Uterus (tissue), 3 donors: ENCODE measurements at regions not wholly inside any gene's neighbourhood (a gene's known extent, or its start where the extent isn't known, plus 50 kb on each side); places are given as distances from the start of the nearest gene placed in this dataset.

Experiments used
- DNase-seq, 2 donors: peaks; one replicate each; pipeline ENCODE4 v3.0.0-alpha.2; 2019 to 2020
- H3K27ac ChIP-seq, 2 donors: fragments of 200-600 bp; sonication (generic); 1 replicate in 1 of 2; 2 replicates in 1 of 2; pipeline ENCODE4 v1.5.1; 2016 to 2018
- H3K27me3 ChIP-seq, 2 donors: fragments of 200-600 bp; sonication (generic); one replicate each; pipeline ENCODE4 v1.5.1; 2018 to 2019; ENCODE audit warnings: control low read depth in 1 of 2
- H3K36me3 ChIP-seq, 2 donors: fragments of 200-600 bp; sonication (generic); one replicate each; pipeline ENCODE4 v1.5.1; 2019; ENCODE audit warnings: control low read depth in 1 of 2
- H3K4me1 ChIP-seq, 2 donors: fragments of 200-600 bp; sonication (generic); one replicate each; pipeline ENCODE4 v1.5.1; 2018 to 2019; ENCODE audit warnings: control low read depth in 1 of 2
- H3K4me3 ChIP-seq, 2 donors: fragments of 200-600 bp; sonication (generic); 1 replicate in 1 of 2; 2 replicates in 1 of 2; pipeline ENCODE4 v1.5.1; 2018 to 2019; ENCODE audit warnings: mild to moderate bottlenecking in 1 of 2
- H3K9me3 ChIP-seq, 2 donors: fragments of 200-600 bp; sonication (generic); one replicate each; pipeline ENCODE4 v1.5.1; 2019; ENCODE audit warnings: control low read depth in 1 of 2
- CTCF ChIP-seq, 4 experiments: fragments of 200-600 bp in 2 of 4; fragments of 450-650 bp in 2 of 4; sonication (generic) in 2 of 4; IDR thresholded peaks; one replicate each; pipeline ENCODE4 v1.5.1; 2016 to 2019; ENCODE audit warnings: antibody characterized with exemption in 4 of 4, mild to moderate bottlenecking in 2 of 4, moderate library complexity in 1 of 4
- POLR2A ChIP-seq, 2 donors: fragments of 450-650 bp; IDR thresholded peaks; one replicate each; pipeline ENCODE4 v1.6.1; 2016; ENCODE audit warnings: antibody characterized with exemption in 2 of 2, mild to moderate bottlenecking in 1 of 2, moderate library complexity in 1 of 2
- intact Hi-C: fragments of 100-400 bp; cut with DNase I; formaldehyde crosslinking; loops from one replicate; pipeline ENCODE4 v1.15.1; 2023; ENCODE audit warnings: low total_unique reads
- donor health status: DM: yes; HTN: yes; CAD: no.

- Histone ChIP-seq H3K9me3 (no peaks in the 10 kb centered on the region), H3K36me3 (no peaks in the 10 kb centered on the region), H3K4me1 (peaks cover 0 to 13% of the 10 kb centered on the region in 2 donors), H3K4me3 (no peak overlapping the region), H3K27me3 (no peaks in the 10 kb centered on the region), H3K27ac (peak overlapping the region in 1 of 2 donors; percentile 85)
- intact Hi-C loops, result no loop called here
- no peak for DNase-seq
- TF ChIP-seq CTCF (IDR thresholded peaks at IDR 0.05), result no peak
- no peak for TF ChIP-seq POLR2A (IDR thresholded peaks at IDR 0.05)
Measured at GRCh38 chr6:56845032-56845431, 109.9 kb upstream of the BEND6 start.

GRCh38 chr6:56843476-56844349 lies 111.2 kb upstream of the BEND6 start:
- TF ChIP-seq POLR2A (IDR thresholded peaks at IDR 0.05), result peak; percentile 9 to 41
- TF ChIP-seq CTCF (IDR thresholded peaks at IDR 0.05), result peak; percentile 54 to 65 (median 58)
- Histone ChIP-seq H3K9me3 (no peaks in the 10 kb centered on the region), H3K27ac (peak overlapping the region; percentile 85 to 87), H3K27me3 (no peaks in the 10 kb centered on the region), H3K4me1 (peaks cover 0 to 13% of the 10 kb centered on the region in 2 donors), H3K4me3 (peak overlapping the region; percentile 71 to 77), H3K36me3 (no peaks in the 10 kb centered on the region)
- intact Hi-C loops, result loop anchor here (5.0 kb wide), 1 partner anchor 136 kb away; no protein-coding TSS in a partner anchor
- DNase-seq, result peak; percentile 64 to 67

- Histone ChIP-seq H3K27ac (peak overlapping the region; percentile 85 to 87), H3K27me3 (no peaks in the 10 kb centered on the region), H3K4me1 (peaks cover 0 to 13% of the 10 kb centered on the region in 2 donors), H3K36me3 (no peaks in the 10 kb centered on the region), H3K9me3 (no peaks in the 10 kb centered on the region), H3K4me3 (peak overlapping the region; percentile 71 to 77)
- intact Hi-C loops, result loop anchor here (5.0 kb wide), 1 partner anchor 136 kb away; no protein-coding TSS in a partner anchor
- TF ChIP-seq POLR2A (IDR thresholded peaks at IDR 0.05) (no peak), CTCF (IDR thresholded peaks at IDR 0.05) (no peak)
- DNase-seq, result peak; percentile 20 to 30
Measured at GRCh38 chr6:56842686-56843475, 112.0 kb upstream of the BEND6 start.

- DNase-seq, result no peak
- Histone ChIP-seq H3K27me3 (no peaks in the 10 kb centered on the region), H3K27ac (no peak overlapping the region), H3K4me3 (no peak overlapping the region), H3K9me3 (no peaks in the 10 kb centered on the region), H3K36me3 (no peaks in the 10 kb centered on the region), H3K4me1 (peaks cover 0 to 13% of the 10 kb centered on the region in 2 donors)
- TF ChIP-seq POLR2A (IDR thresholded peaks at IDR 0.05) (no peak), CTCF (IDR thresholded peaks at IDR 0.05) (no peak)
- intact Hi-C loops, result loop anchor here (5.0 kb wide), 1 partner anchor 134 kb away; no protein-coding TSS in a partner anchor
Measured at GRCh38 chr6:56841751-56842150, 113.2 kb upstream of the BEND6 start.
